HT-29 (cell line): ENCODE measurements at regions not wholly inside any gene's neighbourhood (a gene's known extent, or its start where the extent isn't known, plus 50 kb on each side); places are given as distances from the start of the nearest gene placed in this dataset.
A peak's percentile ranks its signal among the peaks of the same experiment; 100 is the strongest.
"Not testable (repeated sequence)": the region's sequence is repeated elsewhere in the genome, so short reads cannot be mapped to it uniquely, and the experiment has no call there.

ENCODE experiments used
- DNase-seq: peaks from one replicate; pipeline ENCODE4 v3.0.0-alpha.2; 2015; ENCODE audit warnings: low spot score

DNA sequence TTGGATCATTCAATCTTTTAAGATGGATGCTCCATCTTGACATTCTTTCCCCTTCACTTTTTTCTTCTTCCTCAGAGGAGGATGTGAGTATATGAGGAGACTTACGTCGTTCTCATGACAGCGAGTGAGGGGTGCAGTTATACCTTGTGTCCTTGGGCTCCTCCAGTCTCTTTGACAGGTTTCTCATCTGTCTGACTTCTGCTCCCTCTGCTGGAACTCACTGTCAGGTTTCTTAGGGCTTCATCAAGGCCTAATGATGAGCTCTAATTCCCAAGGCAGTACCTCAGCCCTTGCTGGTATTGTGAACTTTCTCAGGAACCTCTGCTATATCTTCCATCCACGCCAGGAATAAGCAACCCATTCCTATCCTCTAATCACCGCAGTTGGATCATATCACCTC lies 237.8 kb upstream of the ADGRL3 start:
- peak; percentile 30 for DNase-seq

DNA sequence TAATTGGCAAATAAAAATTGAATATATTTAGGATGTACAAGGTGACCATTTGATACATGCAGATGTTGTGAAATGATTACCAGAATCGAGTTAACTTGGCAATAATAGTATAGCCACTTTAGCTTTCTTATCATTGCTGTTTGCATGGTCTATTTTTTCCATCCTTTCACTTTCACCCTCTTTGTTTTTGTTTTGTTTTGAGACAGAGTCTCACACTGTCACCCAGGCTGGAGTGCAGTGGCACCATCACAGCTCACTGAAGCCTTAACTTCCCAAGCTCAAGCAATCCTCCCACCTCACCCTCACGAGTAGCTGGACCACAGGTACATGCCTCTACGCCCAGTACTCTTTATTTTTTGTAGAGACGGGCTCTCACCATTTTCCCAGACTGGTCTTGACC lies 218.6 kb upstream of the ADGRL3 start:
- DNase-seq, result no peak

DNA sequence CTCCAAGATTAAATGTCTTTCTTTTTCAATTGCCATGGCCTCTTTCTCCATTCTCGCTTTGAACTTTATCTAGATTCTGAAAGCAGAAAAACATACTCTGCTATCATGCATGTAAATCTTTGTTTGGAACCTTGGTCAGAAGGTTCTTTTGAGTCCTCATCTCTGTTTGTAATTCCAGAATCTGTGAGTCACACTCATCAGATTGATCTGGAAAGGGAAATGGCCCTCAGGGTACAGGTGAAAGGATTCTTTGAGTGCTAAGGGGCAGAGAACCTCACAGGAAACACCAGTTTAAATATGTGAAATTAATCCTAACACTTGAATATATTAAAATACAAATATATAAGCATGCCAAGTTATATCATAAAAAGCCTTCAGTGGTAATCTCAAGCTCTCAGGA lies 211.0 kb upstream of the ADGRL3 start:
- no peak for DNase-seq

DNA sequence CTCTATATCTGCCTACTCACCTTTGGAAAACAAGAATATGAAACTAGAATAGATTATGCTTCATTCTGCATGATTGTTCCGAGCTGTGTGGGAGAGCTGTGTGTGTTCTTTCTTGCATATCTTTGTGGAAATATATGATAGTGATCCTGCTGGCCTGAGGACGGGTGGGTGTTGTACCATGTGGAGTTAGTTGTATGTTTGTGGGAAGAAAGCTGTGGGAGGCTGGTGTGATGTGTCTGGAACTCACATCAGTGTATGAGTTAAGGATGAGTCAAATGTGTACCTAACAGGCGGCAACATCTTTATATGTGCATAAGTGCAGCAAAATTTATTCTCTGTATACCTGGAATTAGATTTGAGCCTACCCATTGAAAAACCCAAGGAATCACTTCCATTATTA lies 208.1 kb upstream of the ADGRL3 start:
- DNase-seq, result no peak

DNA sequence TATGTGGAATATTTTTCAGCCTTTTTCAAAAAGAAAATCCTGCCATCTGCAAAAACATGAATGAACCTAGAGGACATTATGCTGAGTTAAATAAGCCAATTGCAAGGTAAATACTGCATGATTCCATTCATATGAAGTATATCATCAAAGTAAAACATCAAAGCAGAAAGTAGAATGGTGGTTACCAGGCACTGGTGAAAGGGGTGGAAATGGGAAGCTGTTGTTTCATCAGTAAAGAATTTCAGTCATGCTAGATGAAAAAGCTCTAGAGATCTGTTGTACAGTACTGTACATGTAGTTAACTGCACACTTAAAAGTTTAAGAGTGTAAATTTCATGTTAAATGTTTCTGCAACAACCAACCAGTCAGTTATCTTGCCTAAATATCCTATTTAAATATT lies 196.8 kb upstream of the ADGRL3 start:
- no peak for DNase-seq

DNA sequence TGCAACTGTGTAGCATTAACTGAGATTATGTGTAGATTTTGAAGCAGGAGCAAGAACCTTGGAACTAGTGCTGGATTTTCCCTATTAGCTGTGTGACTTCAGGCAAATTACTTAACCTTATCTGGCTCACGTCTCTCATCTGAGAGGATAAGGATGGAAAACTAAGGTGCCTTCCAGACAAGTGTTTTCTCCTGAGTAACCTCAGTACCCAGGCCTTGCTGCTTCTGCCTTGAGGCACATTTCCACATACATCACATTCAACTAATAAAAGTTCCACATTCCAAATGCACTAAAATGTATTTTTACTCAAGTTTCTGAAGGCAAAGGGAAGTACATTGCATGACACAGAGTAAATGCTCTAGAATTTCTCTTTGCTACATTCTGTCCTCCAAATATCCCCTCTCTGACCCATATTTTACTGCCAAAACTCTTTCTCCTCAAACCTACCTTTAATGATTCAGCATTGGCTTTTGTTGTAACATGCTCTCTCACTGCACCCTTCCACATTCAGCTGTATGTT lies 195.4 kb upstream of the ADGRL3 start:
- no peak for DNase-seq

DNA sequence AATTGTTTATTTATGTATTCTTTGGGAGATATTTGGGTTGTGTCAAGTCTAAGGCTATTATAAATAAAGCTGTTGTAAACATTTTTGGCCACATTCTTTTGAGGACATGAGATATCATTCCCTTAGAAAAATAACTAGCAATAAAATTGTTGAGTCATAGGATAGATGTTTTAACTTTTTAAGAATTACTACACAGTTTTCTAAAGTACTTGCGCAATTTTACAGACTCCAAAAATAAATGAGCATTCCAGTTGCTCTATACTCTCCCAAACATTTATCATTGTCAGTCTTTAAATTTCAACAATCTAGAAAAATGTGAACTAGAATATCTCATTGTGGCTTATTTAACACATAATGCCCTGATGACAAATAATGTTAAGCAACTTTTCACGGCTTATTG lies 189.1 kb upstream of the ADGRL3 start:
- no peak for DNase-seq

DNA sequence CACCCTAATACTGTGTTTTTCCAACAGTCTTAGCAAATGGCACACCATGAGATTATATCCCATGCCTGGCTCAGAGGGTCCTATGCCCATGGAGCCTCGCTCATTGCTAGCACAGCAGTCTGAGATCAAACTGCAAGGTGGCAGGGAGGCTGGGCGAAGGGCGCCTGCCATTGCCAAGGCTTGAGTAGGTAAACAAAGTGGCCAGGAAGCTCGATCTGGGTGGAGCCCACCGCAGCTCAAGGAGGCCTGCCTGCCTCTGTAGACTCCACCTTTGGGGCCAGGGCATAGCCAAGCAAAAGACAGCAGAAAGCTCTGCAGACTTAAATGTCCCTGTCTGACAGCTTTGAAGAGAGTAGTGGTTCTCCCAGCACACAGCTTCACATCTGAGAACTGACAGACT lies 188.2 kb upstream of the ADGRL3 start:
- DNase-seq, result not testable (repeated sequence)

DNA sequence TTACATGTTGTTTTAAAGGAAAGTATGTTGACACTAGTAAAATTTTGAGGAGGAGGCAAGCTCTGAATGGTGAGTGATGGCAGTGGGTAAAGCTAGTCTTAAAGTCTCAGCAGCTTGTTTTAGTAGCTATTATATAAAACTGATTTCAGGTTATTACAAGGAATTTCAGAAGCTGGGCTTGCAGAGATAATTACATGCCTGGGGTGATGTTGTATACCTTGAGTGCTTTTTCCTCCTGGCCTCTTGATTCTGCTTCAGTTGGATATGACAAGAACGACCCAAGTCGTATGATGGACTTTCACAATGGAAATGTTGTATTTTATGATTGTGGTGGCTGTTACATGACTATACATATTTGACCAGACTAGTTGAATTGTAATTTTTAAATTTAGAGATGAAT lies 175.5 kb upstream of the ADGRL3 start:
- no peak for DNase-seq

DNA sequence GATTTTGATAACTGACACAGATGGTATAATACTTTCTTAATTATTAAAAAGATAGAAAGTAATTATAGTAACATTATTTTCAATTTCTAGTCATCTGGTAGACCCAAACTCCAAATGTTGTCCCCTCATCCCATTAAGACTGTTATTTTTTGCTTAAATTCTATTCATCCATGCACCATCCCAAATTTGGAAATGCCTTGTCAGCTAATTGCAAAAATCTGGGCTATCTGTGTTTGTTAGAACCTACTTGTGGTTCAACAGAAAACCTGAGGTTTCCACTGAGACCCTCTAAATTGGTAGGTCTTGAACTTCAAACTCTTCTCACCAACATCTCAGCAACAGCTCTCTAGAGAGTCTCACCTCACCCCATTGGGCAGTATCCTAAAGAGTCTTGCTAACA lies 172.2 kb upstream of the ADGRL3 start:
- DNase-seq, result no peak

DNA sequence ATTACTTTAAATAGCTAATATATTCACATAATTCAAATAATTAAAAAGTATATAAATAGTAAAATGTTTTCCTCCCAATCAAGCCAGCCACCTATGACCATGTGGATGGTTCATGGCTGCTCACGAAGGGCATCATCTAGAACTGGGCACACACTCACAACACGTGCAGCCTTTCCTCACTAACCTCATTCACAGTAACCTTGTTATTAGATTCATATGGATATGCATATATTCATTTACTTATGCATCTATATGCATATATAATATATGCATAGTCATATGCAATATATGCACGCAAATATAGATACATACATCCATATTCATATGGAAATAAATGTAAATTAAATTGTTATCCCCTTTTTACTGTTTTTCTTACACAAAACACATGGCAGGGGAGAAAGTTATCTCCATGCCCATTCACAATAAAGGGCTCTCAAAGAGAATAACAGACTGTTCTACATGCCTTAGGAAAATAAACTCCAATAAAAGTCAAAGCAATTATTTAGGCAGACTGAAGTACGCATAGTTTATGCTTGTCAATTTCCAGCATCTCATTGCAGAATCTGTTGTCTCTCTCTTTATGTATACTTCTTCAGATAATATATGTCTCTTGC lies 163.9 kb upstream of the ADGRL3 start:
- no peak for DNase-seq

DNA sequence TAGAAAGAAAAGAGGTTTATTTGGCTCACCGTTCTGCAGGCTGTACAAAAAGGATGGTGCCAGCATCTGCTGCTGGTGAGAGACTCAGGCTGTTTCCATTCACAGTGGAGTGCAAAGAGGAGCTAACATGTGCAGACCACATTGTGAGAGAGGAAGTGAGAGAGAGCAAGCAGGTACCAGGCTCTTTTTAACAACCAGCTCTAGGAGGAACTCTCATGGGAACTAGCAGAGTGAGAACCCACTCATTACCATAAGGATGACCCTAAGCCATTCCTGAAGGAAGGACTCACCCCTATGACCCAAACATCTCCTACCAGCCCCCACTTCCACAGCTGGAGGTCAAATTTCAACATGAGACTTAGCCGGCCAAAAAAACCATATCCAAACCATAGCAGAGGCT lies 158.6 kb upstream of the ADGRL3 start:
- no peak for DNase-seq

DNA sequence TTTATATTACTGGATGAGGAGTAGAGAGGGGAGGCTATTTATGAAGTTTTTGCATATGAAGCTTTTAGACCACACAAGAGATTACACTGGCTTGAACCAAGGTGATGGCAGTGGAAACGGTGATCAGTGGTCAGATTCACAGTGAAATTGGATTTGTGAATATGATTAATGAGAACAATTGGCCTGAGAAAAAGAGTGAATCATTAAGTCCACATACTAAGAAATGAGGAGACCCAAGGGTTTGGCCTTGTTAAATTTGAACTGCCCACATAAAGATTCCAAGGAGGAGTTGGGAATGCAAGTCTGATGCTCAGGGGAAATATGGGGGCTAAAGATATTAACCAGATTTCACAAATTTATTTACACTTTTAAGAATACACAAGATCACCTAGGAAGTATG lies 155.3 kb upstream of the ADGRL3 start:
- DNase-seq, result no peak

DNA sequence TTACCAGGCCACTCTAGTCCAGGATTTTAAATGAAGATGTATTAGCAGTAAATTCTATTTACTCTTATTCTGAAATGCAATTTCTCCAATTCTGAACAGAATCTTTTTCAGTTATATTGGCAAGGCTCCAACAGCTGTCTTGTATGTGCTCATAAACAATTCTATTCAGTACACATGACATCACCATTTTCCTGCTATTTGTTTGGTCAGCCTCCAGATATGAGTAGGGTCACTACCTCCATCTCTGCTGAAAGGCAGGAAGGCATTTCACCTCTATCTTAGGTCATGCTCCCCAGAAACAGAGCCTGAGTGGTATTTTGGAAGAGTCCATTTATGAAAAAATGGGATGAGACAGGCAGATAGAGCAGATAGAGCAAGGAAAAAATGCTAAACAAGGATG lies 151.1 kb upstream of the ADGRL3 start:
- DNase-seq, result no peak

DNA sequence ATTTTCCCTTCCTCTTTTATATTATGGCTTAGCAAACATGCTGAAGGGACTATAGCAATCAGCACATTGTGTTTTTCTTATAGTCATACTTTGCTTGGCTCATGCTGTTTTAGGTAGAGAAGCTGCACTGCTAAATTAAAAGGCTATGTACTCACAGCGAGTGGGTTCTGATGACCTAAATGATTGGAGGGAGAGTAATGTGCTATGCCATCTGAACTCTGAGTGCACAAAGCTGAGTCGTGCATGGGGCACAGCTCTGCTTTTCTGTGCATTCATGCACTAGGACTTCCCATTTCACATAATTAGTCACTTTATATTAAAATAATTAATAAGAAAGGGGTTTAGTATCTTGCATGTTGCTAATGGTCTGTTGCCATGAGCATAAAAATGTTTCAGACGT lies 132.7 kb upstream of the ADGRL3 start:
- DNase-seq, result no peak

DNA sequence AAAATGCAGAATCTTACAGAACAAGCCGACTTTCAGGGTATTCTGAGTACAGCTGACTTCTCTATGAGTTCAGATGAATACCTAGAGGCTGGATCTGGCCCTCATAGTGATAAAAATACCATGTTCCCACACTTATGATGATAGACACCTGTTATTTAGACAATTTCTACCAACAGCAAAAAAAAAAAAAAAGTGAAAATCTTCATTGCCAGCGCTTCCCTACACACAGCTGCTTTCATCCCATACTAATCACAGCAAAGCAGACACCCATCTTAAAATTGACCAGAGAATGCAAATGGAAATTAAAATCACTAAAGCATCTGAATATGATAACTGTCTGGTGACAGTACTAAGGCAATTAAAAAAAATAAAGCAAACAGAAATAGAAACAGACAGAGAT lies 132.1 kb upstream of the ADGRL3 start:
- DNase-seq, result no peak

DNA sequence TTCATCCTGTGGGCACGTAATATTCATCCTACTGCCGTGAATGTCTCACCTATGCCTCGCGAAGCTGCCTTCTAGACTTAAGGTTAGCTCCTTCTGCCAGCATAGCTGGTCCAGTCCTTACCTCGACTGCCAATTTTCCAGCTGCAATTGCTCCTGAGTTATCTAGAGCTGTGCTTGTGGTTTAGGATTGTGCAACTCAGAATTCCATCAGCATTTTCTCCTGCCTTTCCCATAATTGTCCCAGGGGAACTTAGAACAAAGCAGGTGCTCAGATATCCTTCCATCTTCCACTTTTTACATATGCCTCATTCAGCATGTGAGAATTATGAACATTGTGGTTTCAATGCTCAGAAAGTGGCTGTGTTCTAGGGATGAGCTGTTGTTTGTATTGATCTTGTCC lies 131.4 kb upstream of the ADGRL3 start:
- no peak for DNase-seq

DNA sequence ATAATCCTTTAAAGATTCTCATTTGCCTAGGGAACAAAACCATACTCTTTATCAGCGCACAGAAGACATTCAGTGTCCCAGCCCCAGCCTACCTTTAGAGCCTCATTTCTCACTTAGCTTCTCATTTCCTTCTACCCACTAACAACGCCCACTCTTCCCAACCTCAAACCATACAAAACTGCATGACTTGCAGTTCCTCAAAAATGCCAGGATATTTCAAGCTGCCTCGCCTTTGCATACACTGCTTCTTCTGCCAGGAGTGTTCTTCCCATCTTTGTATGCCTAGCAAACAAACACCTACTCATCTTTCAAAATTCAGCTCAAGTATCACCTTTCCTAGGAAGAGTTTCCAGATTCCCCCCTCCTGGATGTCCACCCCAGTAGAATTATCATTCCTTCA lies 129.9 kb upstream of the ADGRL3 start:
- no peak for DNase-seq

DNA sequence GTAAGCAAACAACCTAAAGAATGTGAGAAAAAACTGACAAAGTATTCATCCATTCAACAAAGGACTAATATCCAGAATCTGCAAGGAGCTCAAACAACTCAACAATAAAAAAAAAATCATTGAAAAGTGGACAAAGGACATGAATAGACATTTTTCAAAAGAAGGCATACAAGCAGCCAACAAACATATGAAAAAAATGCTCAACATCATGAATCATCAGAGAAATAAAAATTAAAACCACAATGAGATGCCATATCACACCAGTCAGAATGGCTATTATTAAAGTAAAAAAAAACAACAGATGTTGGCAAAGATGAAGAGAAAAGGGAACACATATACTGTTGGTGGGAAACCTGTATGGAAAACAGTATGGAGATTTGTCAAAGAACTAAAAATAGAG lies 120.7 kb upstream of the ADGRL3 start:
- no peak for DNase-seq

DNA sequence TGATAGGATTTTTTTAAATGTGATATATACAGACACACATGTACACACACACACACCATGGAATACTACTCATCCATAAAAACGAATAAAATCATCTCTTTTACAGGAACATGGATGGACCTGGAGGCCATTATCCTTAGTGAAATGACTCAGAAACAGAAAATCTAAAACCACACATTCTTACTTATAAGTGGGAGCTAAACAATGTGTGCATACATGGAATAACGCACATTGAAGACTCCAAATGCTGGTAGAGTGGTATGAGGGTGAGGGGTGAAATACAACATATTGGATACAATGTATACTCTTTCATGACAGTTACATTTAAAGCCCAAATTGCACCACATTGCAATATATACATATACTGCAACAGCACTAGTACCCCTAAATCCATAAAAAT lies 120.2 kb upstream of the ADGRL3 start:
- no peak for DNase-seq

DNA sequence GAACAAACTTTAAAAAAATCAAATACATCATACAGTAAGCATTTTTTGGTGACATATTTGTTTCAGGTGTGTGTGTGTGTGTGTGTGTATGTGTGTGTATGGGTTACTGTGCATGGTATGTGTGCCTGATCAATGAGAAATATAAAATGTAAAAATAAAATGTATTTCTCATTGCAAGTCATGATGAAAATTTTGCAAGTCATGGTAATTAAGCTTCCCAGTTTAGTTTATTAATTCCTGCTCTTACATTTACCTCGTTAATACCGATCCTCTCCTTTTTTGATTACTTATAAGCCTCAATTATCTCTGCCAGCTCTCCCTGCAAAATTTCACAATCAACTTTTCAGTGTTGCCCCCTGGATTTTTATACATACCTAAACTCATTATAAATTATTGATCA lies 114.6 kb upstream of the ADGRL3 start:
- DNase-seq, result no peak

DNA sequence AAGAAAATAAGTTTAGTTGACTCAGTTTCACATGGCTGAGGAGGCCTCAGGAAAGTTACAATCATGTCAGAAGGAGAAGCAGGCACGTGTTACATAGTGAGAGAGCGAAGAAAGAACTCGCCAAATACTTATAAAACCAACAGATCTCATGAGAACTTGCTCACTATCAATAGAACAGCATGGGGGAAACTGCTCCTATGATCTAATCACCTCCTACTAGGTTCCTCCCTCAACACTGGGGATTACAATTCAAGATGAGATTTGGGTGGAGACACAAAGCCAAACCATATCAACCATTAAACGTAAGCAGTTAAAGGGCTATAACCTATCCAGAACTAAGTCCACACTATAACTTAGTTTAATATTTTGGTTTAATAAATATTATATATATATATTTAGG lies 113.8 kb upstream of the ADGRL3 start:
- DNase-seq, result no peak

DNA sequence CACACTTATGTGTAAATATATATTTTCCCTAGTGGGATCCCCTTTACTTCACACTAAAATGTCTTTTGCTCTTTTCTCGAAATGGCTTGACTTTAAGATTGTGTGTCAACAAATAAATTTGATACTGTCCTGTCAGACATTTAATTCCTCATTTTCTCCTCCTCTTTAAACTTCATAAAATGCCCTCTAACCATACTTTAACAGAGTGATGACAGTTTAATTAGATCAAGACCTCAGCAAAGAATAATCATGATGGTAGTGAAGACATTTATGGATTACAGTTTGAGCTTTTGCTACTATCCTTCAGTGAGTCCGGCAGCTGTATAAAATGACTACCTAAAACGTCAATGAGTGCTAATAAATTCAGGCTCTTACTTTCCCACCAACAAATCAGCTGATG lies 113.1 kb upstream of the ADGRL3 start:
- no peak for DNase-seq

DNA sequence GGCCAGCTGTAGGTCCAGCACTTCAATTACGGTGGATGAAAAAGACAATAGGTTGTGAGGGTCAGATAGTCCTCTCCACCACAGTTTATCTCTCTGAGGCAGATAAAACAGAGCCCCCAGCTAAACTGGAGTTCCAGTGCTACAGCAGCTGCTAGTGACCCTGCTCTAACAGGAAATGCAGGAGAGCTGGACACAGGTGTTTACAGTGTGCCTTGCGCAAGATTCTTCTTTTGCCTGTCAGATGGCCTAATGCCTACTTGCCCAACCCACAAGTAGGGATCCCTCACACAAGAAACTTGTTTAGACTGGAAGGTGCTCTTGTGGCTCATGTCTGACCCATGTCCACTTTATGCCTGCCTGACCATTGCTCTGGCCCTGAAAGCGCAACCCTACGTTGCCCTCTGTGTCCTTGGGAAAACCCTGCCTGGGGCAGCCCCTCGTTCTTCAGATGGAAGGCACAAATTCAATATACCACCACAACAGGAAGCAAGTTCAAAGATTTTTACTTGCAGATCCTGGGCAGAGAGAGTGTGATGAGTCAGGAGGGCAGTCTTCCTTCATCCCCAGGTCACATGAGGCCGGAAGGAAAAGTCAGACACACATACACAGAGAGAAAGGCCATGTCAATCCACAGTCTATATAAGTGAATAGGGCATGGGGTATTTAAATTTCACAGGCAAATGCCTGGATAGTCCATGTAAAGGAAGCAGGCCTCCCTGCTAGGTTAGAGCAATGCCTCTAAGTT lies 105.1 kb upstream of the ADGRL3 start:
- DNase-seq, result peak; percentile 72
